ENCODE measurements at regions not wholly inside any gene's neighbourhood (a gene's known extent, or its start where the extent isn't known, plus 50 kb on each side); places are given as distances from the start of the nearest gene placed in this dataset.
"Not testable (repeated sequence)": the region's sequence is repeated elsewhere in the genome, so short reads cannot be mapped to it uniquely, and the experiment has no call there.

GRCh38 chr3:159734681-159735080, 254.0 kb upstream of the IL12A start:
- H3K36me3 ChIP-seq (ENCODE audit: control insufficient read depth in 1 of 2, insufficient read depth in 2 of 2, low read length in 2 of 2): no peaks in the 10 kb centered on the region
- H3K9me3 ChIP-seq (ENCODE audit: control insufficient read depth in 1 of 2, low read length in 2 of 2): no peaks in the 10 kb centered on the region
- H3K27ac ChIP-seq (ENCODE audit: low read depth, low read length): no peak overlapping the region
- no peaks in the 10 kb centered on the region for H3K27me3 ChIP-seq (ENCODE audit: control insufficient read depth in 1 of 2, insufficient read depth in 2 of 2, low read length in 2 of 2)
- H3K4me1 ChIP-seq (ENCODE audit: control insufficient read depth in 1 of 2, insufficient read depth in 2 of 2, low read length in 2 of 2): peaks cover 0 to 4% of the 10 kb centered on the region in 2 donors
- H3K4me3 ChIP-seq (ENCODE audit: low read depth in 1 of 2, low read length in 2 of 2): no peak overlapping the region
- no peak overlapping the region for H3K9ac ChIP-seq (ENCODE audit: low read depth in 1 of 2, low read length in 2 of 2)

- Histone ChIP-seq H3K27me3 (ENCODE audit: control insufficient read depth in 1 of 2, insufficient read depth in 2 of 2, low read length in 2 of 2) (no peaks in the 10 kb centered on the region), H3K9me3 (ENCODE audit: control insufficient read depth in 1 of 2, low read length in 2 of 2) (no peaks in the 10 kb centered on the region), H3K36me3 (ENCODE audit: control insufficient read depth in 1 of 2, insufficient read depth in 2 of 2, low read length in 2 of 2) (no peaks in the 10 kb centered on the region), H3K4me1 (ENCODE audit: control insufficient read depth in 1 of 2, insufficient read depth in 2 of 2, low read length in 2 of 2) (peaks cover 0 to 4% of the 10 kb centered on the region in 2 donors), H3K9ac (ENCODE audit: low read depth in 1 of 2, low read length in 2 of 2) (no peak overlapping the region), H3K4me3 (ENCODE audit: low read depth in 1 of 2, low read length in 2 of 2) (no peak overlapping the region), H3K27ac (ENCODE audit: low read depth, low read length) (no peak overlapping the region)
These were observed 249.5 kb upstream of the IL12A start for GRCh38 chr3:159739166-159739565.

DNA sequence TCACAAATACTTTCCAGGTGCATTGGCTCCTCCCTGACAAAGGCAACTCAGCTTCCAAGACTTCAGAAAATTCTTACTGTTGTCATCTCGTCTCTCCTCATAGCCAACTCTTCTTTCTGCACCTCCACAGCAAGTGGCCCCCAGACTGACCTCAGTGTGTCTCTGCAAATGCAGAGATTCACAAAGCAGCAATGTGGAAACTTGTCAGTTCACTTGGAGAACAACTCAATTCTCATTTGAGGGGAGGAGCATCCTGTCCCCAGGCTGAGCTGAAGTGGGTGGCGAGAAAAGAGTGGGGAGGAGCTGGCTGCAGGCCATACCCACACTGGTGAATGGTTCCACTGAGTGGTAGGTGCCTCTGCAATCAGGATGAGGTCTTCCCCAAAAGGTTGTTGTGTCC, 248.7 kb upstream of the IL12A start:
- H3K27me3 ChIP-seq (ENCODE audit: control insufficient read depth in 1 of 2, insufficient read depth in 2 of 2, low read length in 2 of 2): no peaks in the 10 kb centered on the region
- no peak overlapping the region for H3K9ac ChIP-seq (ENCODE audit: low read depth in 1 of 2, low read length in 2 of 2)
- H3K27ac ChIP-seq (ENCODE audit: low read depth, low read length): no peak overlapping the region
- no peaks in the 10 kb centered on the region for H3K9me3 ChIP-seq (ENCODE audit: control insufficient read depth in 1 of 2, low read length in 2 of 2)
- H3K4me3 ChIP-seq (ENCODE audit: low read depth in 1 of 2, low read length in 2 of 2): no peak overlapping the region
- H3K36me3 ChIP-seq (ENCODE audit: control insufficient read depth in 1 of 2, insufficient read depth in 2 of 2, low read length in 2 of 2): no peaks in the 10 kb centered on the region
- peaks cover 0 to 4% of the 10 kb centered on the region in 2 donors for H3K4me1 ChIP-seq (ENCODE audit: control insufficient read depth in 1 of 2, insufficient read depth in 2 of 2, low read length in 2 of 2)

DNA sequence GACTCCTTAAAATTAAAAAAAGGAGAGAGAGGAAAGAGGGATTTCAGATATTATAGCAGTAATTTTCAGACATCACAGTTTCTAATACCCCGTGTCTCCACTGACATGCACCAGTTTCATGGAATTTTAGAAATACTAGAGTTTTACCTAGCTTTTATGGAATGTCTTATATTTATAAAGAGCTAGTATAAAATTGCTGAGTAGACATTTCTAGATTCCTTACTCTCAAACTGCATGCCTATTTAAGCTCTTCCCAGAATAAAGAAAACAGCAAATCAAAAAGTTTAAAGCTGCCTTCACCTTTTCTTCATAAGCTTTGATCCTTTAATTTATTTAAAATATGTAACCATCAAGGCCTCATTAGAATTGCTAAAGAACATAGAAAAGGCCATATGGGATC, 247.4 kb upstream of the IL12A start:
- Histone ChIP-seq H3K9ac (ENCODE audit: low read depth in 1 of 2, low read length in 2 of 2) (no peak overlapping the region), H3K9me3 (ENCODE audit: control insufficient read depth in 1 of 2, low read length in 2 of 2) (no peaks in the 10 kb centered on the region), H3K36me3 (ENCODE audit: control insufficient read depth in 1 of 2, insufficient read depth in 2 of 2, low read length in 2 of 2) (no peaks in the 10 kb centered on the region), H3K27ac (ENCODE audit: low read depth, low read length) (no peak overlapping the region), H3K4me3 (ENCODE audit: low read depth in 1 of 2, low read length in 2 of 2) (no peak overlapping the region), H3K4me1 (ENCODE audit: control insufficient read depth in 1 of 2, insufficient read depth in 2 of 2, low read length in 2 of 2) (peaks cover 0 to 4% of the 10 kb centered on the region in 2 donors), H3K27me3 (ENCODE audit: control insufficient read depth in 1 of 2, insufficient read depth in 2 of 2, low read length in 2 of 2) (no peaks in the 10 kb centered on the region)

DNA sequence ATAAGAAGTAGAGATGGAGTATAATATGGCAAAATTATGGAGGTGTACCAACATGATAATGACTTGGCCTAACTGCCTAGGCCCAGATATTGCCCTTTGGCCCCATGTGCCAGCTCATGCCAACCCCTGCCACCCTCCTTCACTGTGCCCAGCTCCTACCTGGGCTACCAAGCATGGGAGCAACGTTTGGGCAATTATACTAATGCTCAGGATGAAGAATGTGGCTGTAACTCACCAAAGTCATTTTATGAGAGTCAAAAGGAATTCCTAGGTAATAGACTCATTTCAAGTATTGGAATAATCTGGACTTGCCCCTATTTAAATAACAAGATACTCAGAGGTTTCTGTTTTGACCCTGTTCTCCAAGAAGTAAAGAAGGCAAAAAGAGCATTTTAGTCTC, 240.2 kb upstream of the IL12A start:
- H3K4me1 ChIP-seq (ENCODE audit: control insufficient read depth in 1 of 2, insufficient read depth in 2 of 2, low read length in 2 of 2): no peaks in the 10 kb centered on the region
- no peak overlapping the region for H3K4me3 ChIP-seq (ENCODE audit: low read depth in 1 of 2, low read length in 2 of 2)
- H3K36me3 ChIP-seq (ENCODE audit: control insufficient read depth in 1 of 2, insufficient read depth in 2 of 2, low read length in 2 of 2): no peaks in the 10 kb centered on the region
- no peaks in the 10 kb centered on the region for H3K27me3 ChIP-seq (ENCODE audit: control insufficient read depth in 1 of 2, insufficient read depth in 2 of 2, low read length in 2 of 2)
- no peaks in the 10 kb centered on the region for H3K9me3 ChIP-seq (ENCODE audit: control insufficient read depth in 1 of 2, low read length in 2 of 2)
- no peak overlapping the region for H3K9ac ChIP-seq (ENCODE audit: low read depth in 1 of 2, low read length in 2 of 2)
- no peak overlapping the region for H3K27ac ChIP-seq (ENCODE audit: low read depth, low read length)

GRCh38 chr3:159749406-159749805, 239.2 kb upstream of the IL12A start:
- H3K27ac ChIP-seq (ENCODE audit: low read depth, low read length): no peak overlapping the region
- no peaks in the 10 kb centered on the region for H3K9me3 ChIP-seq (ENCODE audit: control insufficient read depth in 1 of 2, low read length in 2 of 2)
- no peak overlapping the region for H3K9ac ChIP-seq (ENCODE audit: low read depth in 1 of 2, low read length in 2 of 2)
- no peak overlapping the region for H3K4me3 ChIP-seq (ENCODE audit: low read depth in 1 of 2, low read length in 2 of 2)
- no peaks in the 10 kb centered on the region for H3K4me1 ChIP-seq (ENCODE audit: control insufficient read depth in 1 of 2, insufficient read depth in 2 of 2, low read length in 2 of 2)
- no peaks in the 10 kb centered on the region for H3K36me3 ChIP-seq (ENCODE audit: control insufficient read depth in 1 of 2, insufficient read depth in 2 of 2, low read length in 2 of 2)
- H3K27me3 ChIP-seq (ENCODE audit: control insufficient read depth in 1 of 2, insufficient read depth in 2 of 2, low read length in 2 of 2): no peaks in the 10 kb centered on the region

DNA sequence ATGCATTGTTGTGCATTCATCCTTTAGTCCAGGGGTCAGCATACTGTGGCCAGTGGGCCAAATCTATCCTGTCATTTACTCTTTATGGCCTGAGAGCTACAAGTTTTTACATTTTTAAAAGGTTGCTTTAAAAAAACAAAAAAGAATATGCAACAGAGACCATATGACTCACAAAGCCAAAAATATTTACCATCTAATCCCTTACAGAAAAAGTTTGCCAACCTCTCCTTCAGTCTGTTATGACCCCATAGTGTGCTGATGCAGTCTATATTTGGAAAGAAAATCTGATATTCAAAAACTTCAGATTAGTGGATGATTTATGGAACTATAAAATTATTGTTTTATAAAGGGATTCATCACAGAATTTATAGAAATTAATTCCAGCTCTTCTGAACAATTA, 237.5 kb upstream of the IL12A start:
- Histone ChIP-seq H3K27me3 (ENCODE audit: control insufficient read depth in 1 of 2, insufficient read depth in 2 of 2, low read length in 2 of 2) (no peaks in the 10 kb centered on the region), H3K9ac (ENCODE audit: low read depth in 1 of 2, low read length in 2 of 2) (no peak overlapping the region), H3K4me1 (ENCODE audit: control insufficient read depth in 1 of 2, insufficient read depth in 2 of 2, low read length in 2 of 2) (no peaks in the 10 kb centered on the region), H3K9me3 (ENCODE audit: control insufficient read depth in 1 of 2, low read length in 2 of 2) (peaks cover 0 to under 1% of the 10 kb centered on the region in 2 donors), H3K27ac (ENCODE audit: low read depth, low read length) (no peak overlapping the region), H3K36me3 (ENCODE audit: control insufficient read depth in 1 of 2, insufficient read depth in 2 of 2, low read length in 2 of 2) (no peaks in the 10 kb centered on the region), H3K4me3 (ENCODE audit: low read depth in 1 of 2, low read length in 2 of 2) (no peak overlapping the region)

GRCh38 chr3:159751752-159752151, 236.9 kb upstream of the IL12A start:
- Histone ChIP-seq H3K9me3 (ENCODE audit: control insufficient read depth in 1 of 2, low read length in 2 of 2) (peaks cover 0 to 3% of the 10 kb centered on the region in 2 donors), H3K27ac (ENCODE audit: low read depth, low read length) (no peak overlapping the region), H3K4me3 (ENCODE audit: low read depth in 1 of 2, low read length in 2 of 2) (no peak overlapping the region), H3K36me3 (ENCODE audit: control insufficient read depth in 1 of 2, insufficient read depth in 2 of 2, low read length in 2 of 2) (no peaks in the 10 kb centered on the region), H3K4me1 (ENCODE audit: control insufficient read depth in 1 of 2, insufficient read depth in 2 of 2, low read length in 2 of 2) (no peaks in the 10 kb centered on the region), H3K27me3 (ENCODE audit: control insufficient read depth in 1 of 2, insufficient read depth in 2 of 2, low read length in 2 of 2) (no peaks in the 10 kb centered on the region), H3K9ac (ENCODE audit: low read depth in 1 of 2, low read length in 2 of 2) (no peak overlapping the region)

DNA sequence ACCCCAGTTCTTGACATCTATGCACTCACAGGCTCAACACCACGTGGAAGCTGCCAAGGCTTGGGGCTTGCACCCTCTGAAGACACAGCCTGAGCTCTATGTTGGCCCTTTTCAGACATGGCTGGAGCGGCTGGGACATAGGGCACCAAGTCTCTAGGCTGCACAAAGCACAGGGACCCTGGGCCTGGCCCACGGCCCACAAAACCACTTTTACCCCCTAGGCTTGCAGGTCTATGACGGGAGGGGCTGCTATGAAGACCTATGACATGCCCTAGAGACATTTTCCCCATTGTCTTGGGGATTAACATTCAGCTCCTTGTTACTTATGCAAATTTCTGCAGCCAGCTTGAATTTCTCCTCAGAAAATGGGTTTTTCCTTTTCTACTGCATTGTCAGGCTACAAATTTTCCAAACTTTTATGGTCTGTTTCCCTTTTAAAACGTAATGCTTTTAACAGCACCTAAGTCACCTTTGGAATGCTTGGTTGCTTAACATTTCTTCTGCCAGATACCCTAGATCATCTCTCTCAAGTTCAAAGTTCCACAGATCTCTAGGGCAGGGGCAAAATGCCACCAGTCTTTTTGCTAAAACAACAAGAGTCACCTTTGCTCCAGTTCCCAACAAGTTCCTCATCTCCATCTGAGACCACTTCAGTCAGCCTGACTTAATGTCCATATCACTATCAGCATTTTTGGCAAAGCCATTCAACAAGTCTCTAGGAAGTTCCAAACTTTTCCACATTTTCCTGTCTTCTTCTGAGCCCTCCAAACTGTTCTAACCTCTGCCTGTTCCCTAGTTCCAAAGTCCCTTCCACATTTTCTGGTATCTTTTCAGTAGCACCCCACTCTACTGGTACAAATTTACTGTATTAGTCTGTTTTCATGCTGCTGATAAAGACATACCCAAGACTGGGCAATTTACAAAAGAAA, 232.1 kb upstream of the IL12A start:
- H3K9ac ChIP-seq (ENCODE audit: low read depth in 1 of 2, low read length in 2 of 2); H3K27me3 ChIP-seq (ENCODE audit: control insufficient read depth in 1 of 2, insufficient read depth in 2 of 2, low read length in 2 of 2); H3K36me3 ChIP-seq (ENCODE audit: control insufficient read depth in 1 of 2, insufficient read depth in 2 of 2, low read length in 2 of 2): not testable (repeated sequence)

GRCh38 chr3:159757341-159758060, 231.1 kb upstream of the IL12A start:
- Histone ChIP-seq H3K27ac (ENCODE audit: low read depth, low read length) (no peak overlapping the region), H3K4me3 (ENCODE audit: low read depth in 1 of 2, low read length in 2 of 2) (no peak overlapping the region), H3K9me3 (ENCODE audit: control insufficient read depth in 1 of 2, low read length in 2 of 2) (peaks cover 0 to 3% of the 10 kb centered on the region in 2 donors), H3K4me1 (ENCODE audit: control insufficient read depth in 1 of 2, insufficient read depth in 2 of 2, low read length in 2 of 2) (no peaks in the 10 kb centered on the region), H3K9ac (ENCODE audit: low read depth in 1 of 2, low read length in 2 of 2) (no peak overlapping the region), H3K36me3 (ENCODE audit: control insufficient read depth in 1 of 2, insufficient read depth in 2 of 2, low read length in 2 of 2) (no peaks in the 10 kb centered on the region), H3K27me3 (ENCODE audit: control insufficient read depth in 1 of 2, insufficient read depth in 2 of 2, low read length in 2 of 2) (no peaks in the 10 kb centered on the region)

More for the DNA sequence above, 232.1 kb upstream of the IL12A start:
- H3K4me1 ChIP-seq (ENCODE audit: control insufficient read depth in 1 of 2, insufficient read depth in 2 of 2, low read length in 2 of 2); H3K4me3 ChIP-seq (ENCODE audit: low read depth in 1 of 2, low read length in 2 of 2); H3K27ac ChIP-seq (ENCODE audit: low read depth, low read length); H3K9me3 ChIP-seq (ENCODE audit: control insufficient read depth in 1 of 2, low read length in 2 of 2): not testable (repeated sequence)
